ENCODE measurements at regions not wholly inside any gene's neighbourhood (a gene's known extent, or its start where the extent isn't known, plus 50 kb on each side); places are given as distances from the start of the nearest gene placed in this dataset.

DNA sequence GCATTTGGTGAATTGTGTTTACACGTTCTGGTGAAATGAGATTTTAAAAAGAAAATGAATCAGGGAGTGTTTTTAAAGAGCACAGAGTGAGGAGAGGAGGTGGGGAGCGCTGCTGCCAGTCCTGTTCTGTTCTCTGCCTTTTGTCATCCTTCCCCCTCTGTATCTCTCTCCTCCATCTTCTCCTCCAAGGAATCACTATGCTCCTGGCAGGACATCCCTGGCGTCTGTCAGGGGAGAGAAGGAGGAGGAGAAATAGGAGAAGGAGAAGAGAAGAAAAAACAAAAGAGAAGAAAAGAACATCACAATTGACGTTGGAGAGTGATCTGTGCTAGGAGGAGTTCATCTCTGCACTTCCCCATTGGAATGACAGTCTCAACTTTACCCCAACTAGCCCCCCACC is 627.6 kb upstream of the TBL1XR1 start:
- TF ChIP-seq, protein P1, sequence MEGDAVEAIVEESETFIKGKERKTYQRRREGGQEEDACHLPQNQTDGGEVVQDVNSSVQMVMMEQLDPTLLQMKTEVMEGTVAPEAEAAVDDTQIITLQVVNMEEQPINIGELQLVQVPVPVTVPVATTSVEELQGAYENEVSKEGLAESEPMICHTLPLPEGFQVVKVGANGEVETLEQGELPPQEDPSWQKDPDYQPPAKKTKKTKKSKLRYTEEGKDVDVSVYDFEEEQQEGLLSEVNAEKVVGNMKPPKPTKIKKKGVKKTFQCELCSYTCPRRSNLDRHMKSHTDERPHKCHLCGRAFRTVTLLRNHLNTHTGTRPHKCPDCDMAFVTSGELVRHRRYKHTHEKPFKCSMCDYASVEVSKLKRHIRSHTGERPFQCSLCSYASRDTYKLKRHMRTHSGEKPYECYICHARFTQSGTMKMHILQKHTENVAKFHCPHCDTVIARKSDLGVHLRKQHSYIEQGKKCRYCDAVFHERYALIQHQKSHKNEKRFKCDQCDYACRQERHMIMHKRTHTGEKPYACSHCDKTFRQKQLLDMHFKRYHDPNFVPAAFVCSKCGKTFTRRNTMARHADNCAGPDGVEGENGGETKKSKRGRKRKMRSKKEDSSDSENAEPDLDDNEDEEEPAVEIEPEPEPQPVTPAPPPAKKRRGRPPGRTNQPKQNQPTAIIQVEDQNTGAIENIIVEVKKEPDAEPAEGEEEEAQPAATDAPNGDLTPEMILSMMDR (IDR thresholded peaks at IDR 0.05; ENCODE audit: low read depth, low read length) = no peak
- H3K4me3 ChIP-seq (ENCODE audit: low read depth, low read length) = no peak overlapping the region
- no peak for DNase-seq (ENCODE audit: low read depth, low spot score)
- in situ Hi-C loops (cut with HindIII; ENCODE audit: low sequenced_read_pairs) = no loop called here

DNA sequence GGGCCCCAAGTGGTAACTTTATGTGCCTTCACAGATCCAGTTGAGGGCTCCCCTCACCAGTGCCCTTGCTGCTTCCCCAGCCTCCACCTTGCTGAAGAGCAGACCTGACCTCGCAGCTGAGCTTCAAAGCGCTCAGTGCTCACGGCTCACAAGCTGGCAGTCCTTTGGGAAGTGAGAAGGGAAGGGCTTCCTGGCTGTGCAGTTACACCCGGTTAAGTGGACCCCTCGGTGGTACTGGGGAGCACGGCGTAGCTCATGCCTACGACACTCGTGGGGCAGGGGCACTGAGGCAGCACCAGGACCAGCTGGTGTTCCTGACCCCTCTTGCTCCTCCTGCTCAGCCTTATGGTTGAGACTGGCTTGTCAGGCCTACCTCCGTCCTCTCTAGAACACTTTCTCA is 629.0 kb upstream of the TBL1XR1 start:
- in situ Hi-C loops (cut with HindIII; ENCODE audit: low sequenced_read_pairs) = no loop called here
- H3K4me3 ChIP-seq (ENCODE audit: low read depth, low read length) = no peak overlapping the region
- no peak for DNase-seq (ENCODE audit: low read depth, low spot score)
- TF ChIP-seq, protein P1 (IDR thresholded peaks at IDR 0.05; ENCODE audit: low read depth, low read length) = no peak

DNA sequence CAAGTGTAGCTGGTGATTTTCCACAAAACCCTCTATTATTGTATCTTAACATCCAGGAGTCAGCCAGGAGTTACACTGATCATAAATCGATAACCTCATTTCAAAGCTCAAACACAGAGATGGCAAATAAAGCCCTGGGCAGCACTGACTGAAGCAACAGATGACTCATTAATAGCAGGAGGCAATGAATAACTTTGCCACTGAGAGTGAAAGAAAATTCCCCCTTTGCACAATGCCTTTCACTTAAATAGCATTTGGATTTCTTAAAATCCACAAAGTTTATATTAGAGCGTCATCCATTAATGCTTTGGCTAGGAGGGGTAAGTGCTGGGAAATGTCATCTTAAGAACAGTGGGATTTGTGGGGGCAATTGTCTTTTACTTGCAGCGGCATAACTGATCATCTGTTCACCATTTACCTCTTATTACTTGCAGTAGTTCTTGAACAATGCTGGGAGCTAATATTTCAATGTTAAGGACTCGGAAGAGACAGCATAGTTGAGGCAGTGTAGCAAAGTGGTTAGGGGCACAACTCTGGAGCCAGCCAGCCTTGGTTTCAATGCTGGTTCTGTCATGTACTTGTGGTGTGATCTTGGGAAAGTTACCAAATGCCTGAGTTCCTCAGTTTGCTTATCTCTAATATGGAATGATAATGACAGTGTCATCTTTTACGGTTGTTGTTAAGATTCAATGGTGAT is 630.4 kb upstream of the TBL1XR1 start:
- in situ Hi-C loops (cut with HindIII; ENCODE audit: low sequenced_read_pairs) = no loop called here
- peak; percentile 90 for DNase-seq (ENCODE audit: low read depth, low spot score)
- TF ChIP-seq, protein P1 (IDR thresholded peaks at IDR 0.05; ENCODE audit: low read depth, low read length) = no peak
- H3K4me3 ChIP-seq (ENCODE audit: low read depth, low read length) = no peak overlapping the region

DNA sequence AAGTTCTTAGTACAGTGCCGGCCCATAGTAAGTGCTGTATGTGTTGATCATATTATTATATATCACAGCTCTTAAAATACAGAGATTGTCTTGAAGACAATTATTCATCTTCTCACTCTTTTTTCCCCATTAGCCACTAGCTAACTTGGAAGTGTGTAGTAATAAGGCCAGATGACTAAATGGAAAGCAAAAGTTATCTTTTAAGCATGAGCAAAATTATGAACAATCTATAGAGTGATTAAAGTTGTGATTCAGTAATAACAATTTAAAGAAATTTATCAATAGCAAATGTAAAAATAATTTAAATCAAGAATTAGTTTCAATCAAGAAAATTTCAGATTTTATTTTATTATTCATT is 630.9 kb upstream of the TBL1XR1 start:
- DNase-seq (ENCODE audit: low read depth, low spot score) = no peak
- no peak overlapping the region for H3K4me3 ChIP-seq (ENCODE audit: low read depth, low read length)
- TF ChIP-seq, protein P1 (IDR thresholded peaks at IDR 0.05; ENCODE audit: low read depth, low read length) = no peak
- in situ Hi-C loops (cut with HindIII; ENCODE audit: low sequenced_read_pairs) = no loop called here

DNA sequence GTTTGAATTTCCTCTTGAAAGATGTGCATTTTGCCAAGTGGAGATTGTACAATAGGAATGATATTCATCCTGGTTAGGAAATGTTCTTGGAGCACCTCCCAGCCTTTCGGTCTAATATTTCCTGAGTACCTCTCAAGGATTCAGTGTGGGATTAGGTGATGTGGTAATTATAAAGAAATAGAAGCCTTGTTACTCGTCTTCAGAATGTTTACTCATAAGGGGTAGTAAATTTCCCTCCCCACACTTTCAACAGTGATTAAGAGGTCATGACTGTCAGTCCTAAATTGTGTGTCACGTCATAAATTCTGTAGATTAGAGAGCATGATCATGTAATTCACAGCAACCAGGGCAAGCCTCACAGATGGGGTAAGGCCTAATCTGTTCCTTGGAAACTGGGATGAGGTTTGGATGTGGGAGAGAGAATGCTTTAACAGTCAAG is 633.1 kb upstream of the TBL1XR1 start:
- peak; percentile 78 for DNase-seq (ENCODE audit: low read depth, low spot score)
- in situ Hi-C loops (cut with HindIII; ENCODE audit: low sequenced_read_pairs) = no loop called here
- H3K4me3 ChIP-seq (ENCODE audit: low read depth, low read length) = no peak overlapping the region
- TF ChIP-seq, protein P1 (IDR thresholded peaks at IDR 0.05; ENCODE audit: low read depth, low read length) = no peak

DNA sequence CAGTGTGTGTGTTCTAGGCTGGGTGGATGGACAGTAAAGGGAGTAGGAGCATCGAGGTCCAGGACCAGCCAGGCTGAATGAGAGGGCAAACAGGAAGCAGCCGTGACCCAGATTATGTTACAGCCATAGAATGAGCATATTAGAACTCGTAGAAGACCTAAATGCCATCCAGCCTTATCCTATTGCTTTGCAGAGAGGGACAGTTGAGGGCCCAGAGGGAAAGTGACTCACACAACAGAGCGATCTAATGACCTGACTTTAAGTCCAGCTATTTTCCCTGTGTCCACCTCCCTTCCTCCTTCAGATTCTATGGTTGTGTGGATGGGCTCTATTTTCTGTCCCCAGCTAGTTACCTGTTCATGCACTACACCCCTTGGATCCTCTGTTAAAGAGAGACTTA is 634.1 kb upstream of the TBL1XR1 start:
- no peak overlapping the region for H3K4me3 ChIP-seq (ENCODE audit: low read depth, low read length)
- no peak for DNase-seq (ENCODE audit: low read depth, low spot score)
- in situ Hi-C loops (cut with HindIII; ENCODE audit: low sequenced_read_pairs) = no loop called here
- TF ChIP-seq, protein P1 (IDR thresholded peaks at IDR 0.05; ENCODE audit: low read depth, low read length) = no peak

All from astrocyte of the spinal cord (primary cell).